ENCODE measurements at regions not wholly inside any gene's neighbourhood (a gene's known extent, or its start where the extent isn't known, plus 50 kb on each side); places are given as distances from the start of the nearest gene placed in this dataset.

GRCh38 chr11:112613051-112613972 is 347.9 kb upstream of the NCAM1 start:
- TF ChIP-seq CTCF (conservative IDR thresholded peaks at IDR 0.05; ENCODE audit: low read depth, low read length), result no peak
- no peak for TF ChIP-seq MXI1 (IDR thresholded peaks at IDR 0.05; ENCODE audit: borderline replicate concordance, low read depth, low read length)
- TF ChIP-seq MAFK (IDR thresholded peaks at IDR 0.05; ENCODE audit: low read depth, low read length), result no peak
- TF ChIP-seq SMC3 (IDR thresholded peaks at IDR 0.05; ENCODE audit: low read depth, low read length), result no peak
- no peak for TF ChIP-seq RAD21 (IDR thresholded peaks at IDR 0.05; ENCODE audit: low read length)
- no peak for TF ChIP-seq POLR2A (IDR thresholded peaks at IDR 0.05; ENCODE audit: low read depth, low read length)
- TF ChIP-seq CHD1 (IDR thresholded peaks at IDR 0.05; ENCODE audit: low read depth, low read length), result no peak
- TF ChIP-seq BHLHE40 (IDR thresholded peaks at IDR 0.05; ENCODE audit: low read depth, low read length), result no peak
- no peak for TF ChIP-seq ELK1 (IDR thresholded peaks at IDR 0.05; ENCODE audit: borderline replicate concordance, low read depth, low read length)
- TF ChIP-seq RCOR1 (IDR thresholded peaks at IDR 0.05; ENCODE audit: insufficient replicate concordance, low read length), result no peak
- TF ChIP-seq RFX5 (IDR thresholded peaks at IDR 0.05; ENCODE audit: low read depth, low read length), result no peak
- TF ChIP-seq FOS (IDR thresholded peaks at IDR 0.05; ENCODE audit: low read depth, low read length), result no peak
- no peak for TF ChIP-seq CEBPB (IDR thresholded peaks at IDR 0.05; ENCODE audit: low read depth, low read length)
